VCaP (cell line): ENCODE measurements at regions not wholly inside any gene's neighbourhood (a gene's known extent, or its start where the extent isn't known, plus 50 kb on each side); places are given as distances from the start of the nearest gene placed in this dataset.
A peak's percentile ranks its signal among the peaks of the same experiment; 100 is the strongest.
"Not testable (repeated sequence)": the region's sequence is repeated elsewhere in the genome, so short reads cannot be mapped to it uniquely, and the experiment has no call there.

Experiments used
- H3K27ac ChIP-seq: fragments of 450-650 bp; 2 replicates; pipeline ENCODE4 v1.5.1; 2017
- CTCF ChIP-seq: fragments of 450-650 bp; conservative IDR thresholded peaks from 2 replicates; pipeline ENCODE4 v1.5.1; 2017; ENCODE audit warnings: mild to moderate bottlenecking, moderate library complexity

DNA sequence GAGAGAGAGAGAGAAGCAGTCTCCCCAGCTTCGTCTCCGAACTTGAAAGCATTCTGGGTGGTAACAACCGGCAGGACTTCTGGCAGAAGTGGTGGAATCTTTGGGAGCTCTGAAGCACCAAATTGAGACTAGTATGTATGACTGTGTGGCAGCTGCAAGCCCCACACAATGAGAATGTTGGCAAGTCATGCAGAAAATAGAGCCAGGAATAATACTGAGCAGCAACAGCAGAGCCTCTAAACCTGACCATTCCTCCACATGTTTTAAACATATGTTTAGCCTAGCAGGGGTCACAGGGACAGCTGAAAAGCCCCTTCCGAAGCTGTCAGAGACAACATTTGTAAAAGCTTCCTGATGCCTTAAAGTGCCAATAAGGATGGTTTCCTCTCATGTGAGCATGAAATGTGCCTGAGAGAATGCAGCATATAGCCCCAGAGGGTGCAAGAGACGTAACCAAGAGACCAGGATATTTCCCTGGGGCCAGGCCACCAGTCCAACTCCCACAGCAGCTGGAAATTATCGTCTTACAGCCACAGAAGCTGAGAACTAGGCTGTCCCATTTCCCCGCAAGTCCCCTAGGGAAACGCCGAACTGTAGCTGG is 178.6 kb upstream of the CCDC54 start:
- no peak for TF ChIP-seq CTCF

GRCh38 chr3:107201146-107201545 is 176.1 kb upstream of the CCDC54 start:
- TF ChIP-seq CTCF: no peak

More for the DNA sequence above, 178.6 kb upstream of the CCDC54 start:
- H3K27ac ChIP-seq: no peak overlapping the region

GRCh38 chr3:107202885-107203284 is 174.4 kb upstream of the CCDC54 start:
- H3K27ac ChIP-seq: not testable (repeated sequence)

More at GRCh38 chr3:107201146-107201545, 176.1 kb upstream of the CCDC54 start:
- no peak overlapping the region for H3K27ac ChIP-seq

GRCh38 chr3:107204121-107204520 is 173.1 kb upstream of the CCDC54 start:
- no peak overlapping the region for H3K27ac ChIP-seq
- no peak for TF ChIP-seq CTCF

DNA sequence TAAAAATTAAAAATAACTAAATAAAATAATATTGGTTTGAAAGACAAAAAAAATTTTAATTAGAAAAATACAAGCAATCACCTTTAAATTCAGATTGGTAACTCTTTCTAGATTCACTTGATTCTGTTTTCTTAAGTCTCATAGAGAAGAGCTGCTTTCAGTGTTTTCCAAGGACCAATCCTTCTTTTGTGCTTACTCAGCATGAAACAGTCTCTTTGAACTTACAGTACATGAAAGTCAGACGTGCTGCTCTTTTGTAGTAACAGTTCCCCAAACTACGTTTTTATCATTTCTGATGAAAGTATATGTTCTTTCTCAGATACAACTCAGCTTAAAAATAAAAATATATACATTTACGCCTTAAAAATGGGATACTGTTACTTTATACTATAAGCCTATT is 171.9 kb upstream of the CCDC54 start:
- no peak for TF ChIP-seq CTCF
- no peak overlapping the region for H3K27ac ChIP-seq

GRCh38 chr3:107206141-107206540 is 171.1 kb upstream of the CCDC54 start:
- H3K27ac ChIP-seq: no peak overlapping the region
- peak; percentile 65 for TF ChIP-seq CTCF

DNA sequence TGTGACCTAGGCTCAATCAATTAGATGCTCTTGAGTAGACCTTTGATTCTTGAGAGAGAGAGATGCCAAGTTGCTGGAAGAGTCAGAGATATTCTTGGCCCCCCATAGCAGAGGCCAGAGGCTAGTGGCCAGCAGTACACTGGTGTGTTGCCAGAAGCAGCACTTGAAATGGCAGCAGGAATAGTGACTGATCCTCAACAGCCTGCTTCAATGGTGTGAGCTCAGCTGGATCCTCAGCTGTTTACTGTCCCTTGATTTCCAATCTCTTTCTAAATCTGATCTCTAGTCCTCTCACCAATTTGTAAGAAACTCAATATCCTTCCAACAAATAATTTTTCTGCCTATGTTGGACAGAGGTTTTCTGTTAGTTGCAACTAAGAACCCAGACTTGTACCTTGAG is 170.3 kb upstream of the CCDC54 start:
- TF ChIP-seq CTCF: no peak
- H3K27ac ChIP-seq: 0 out of 2 replicates have a peak overlapping the region, but pooled peaks have one; percentile 13

- TF ChIP-seq CTCF: no peak
- peak overlapping the region; percentile 13; the same call in 1 of the 2 replicates for H3K27ac ChIP-seq
These were observed 169.1 kb upstream of the CCDC54 start for GRCh38 chr3:107208100-107208499.
